Mesenchymal stem cell (in vitro differentiated cells and primary cell): ENCODE measurements at regions not wholly inside any gene's neighbourhood (a gene's known extent, or its start where the extent isn't known, plus 50 kb on each side); places are given as distances from the start of the nearest gene placed in this dataset.

ENCODE experiments used
- DNase-seq: peaks from one replicate; pipeline ENCODE4 v3.0.0-alpha.2; 2013
- H2AFZ ChIP-seq: one replicate; pipeline ENCODE4 v1.6.1; 2013; ENCODE audit warnings: low read depth, mild to moderate bottlenecking, control low read depth, inconsistent platforms, low read length, moderate library complexity
- H2AK5ac ChIP-seq: 2 replicates; pipeline ENCODE4 v1.6.1; 2013; ENCODE audit warnings: low read length, moderate library complexity, mild to moderate bottlenecking, inconsistent platforms; ENCODE audit not compliant: severe bottlenecking
- H2BK120ac ChIP-seq: one replicate; pipeline ENCODE4 v1.6.1; 2013; ENCODE audit warnings: low read depth, mild to moderate bottlenecking, inconsistent platforms, low read length, moderate library complexity
- H2BK12ac ChIP-seq, 2 experiments: one replicate each; pipeline ENCODE4 v1.6.1; 2013; ENCODE audit warnings: inconsistent platforms in 2 of 2, low read length in 2 of 2, mild to moderate bottlenecking in 2 of 2, moderate library complexity in 2 of 2, control low read depth in 1 of 2
- H2BK15ac ChIP-seq: one replicate; pipeline ENCODE4 v1.6.1; 2013; ENCODE audit warnings: mild to moderate bottlenecking, low read depth, inconsistent platforms; ENCODE audit not compliant: poor library complexity, severe bottlenecking
- H2BK5ac ChIP-seq: 2 replicates; pipeline ENCODE4 v1.6.1; 2013; ENCODE audit warnings: low read depth, mild to moderate bottlenecking, low read length, control low read depth, inconsistent platforms; ENCODE audit not compliant: poor library complexity, severe bottlenecking
- H3K14ac ChIP-seq, 2 experiments: one replicate each; pipeline ENCODE4 v1.6.1; 2013; ENCODE audit warnings: inconsistent platforms in 2 of 2, low read length in 2 of 2, control low read depth in 1 of 2, mild to moderate bottlenecking in 1 of 2, moderate library complexity in 1 of 2
- H3K18ac ChIP-seq, 2 experiments: one replicate each; pipeline ENCODE4 v1.6.1; 2013; ENCODE audit warnings: inconsistent platforms in 2 of 2, low read length in 2 of 2, control low read depth in 1 of 2, low read depth in 1 of 2, mild to moderate bottlenecking in 1 of 2
- H3K23ac ChIP-seq, 2 experiments: one replicate each; pipeline ENCODE4 v1.6.1; 2013; ENCODE audit warnings: inconsistent platforms in 2 of 2, low read length in 2 of 2, mild to moderate bottlenecking in 2 of 2, moderate library complexity in 2 of 2, control low read depth in 1 of 2
- H3K27ac ChIP-seq: 2 replicates; pipeline ENCODE4 v1.5.1; 2013; ENCODE audit warnings: mild to moderate bottlenecking, moderate library complexity, low read length, control low read depth, inconsistent platforms; ENCODE audit not compliant: poor library complexity, severe bottlenecking
- H3K27me3 ChIP-seq, 2 experiments: 2 replicates each; pipeline versions ENCODE4 v1.6.1 to v1.7.0; 2013; ENCODE audit warnings: low read length in 2 of 2, mild to moderate bottlenecking in 2 of 2, moderate library complexity in 2 of 2, control low read depth in 1 of 2, inconsistent platforms in 1 of 2; ENCODE audit not compliant: control insufficient read depth in 1 of 2, insufficient read depth in 1 of 2
- H3K36me3 ChIP-seq, 2 experiments: 2 replicates each; pipeline versions ENCODE4 v1.6.1 to v1.7.0; 2013; ENCODE audit warnings: low read length in 2 of 2, control low read depth in 1 of 2, inconsistent platforms in 1 of 2, low read depth in 1 of 2, mild to moderate bottlenecking in 1 of 2; ENCODE audit not compliant: insufficient read depth in 2 of 2, control insufficient read depth in 1 of 2
- H3K4ac ChIP-seq, 2 experiments: one replicate each; pipeline ENCODE4 v1.6.1; 2013; ENCODE audit warnings: inconsistent platforms in 2 of 2, low read length in 2 of 2, mild to moderate bottlenecking in 2 of 2, moderate library complexity in 2 of 2, control low read depth in 1 of 2, low read depth in 1 of 2
- H3K4me1 ChIP-seq: 2 replicates; pipeline ENCODE4 v1.6.1; 2013; ENCODE audit warnings: low read depth, low read length, control low read depth; ENCODE audit not compliant: control insufficient read depth, insufficient read depth
- H3K4me2 ChIP-seq: 2 replicates; pipeline ENCODE4 v1.6.1; 2013; ENCODE audit warnings: low read length, mild to moderate bottlenecking, inconsistent platforms; ENCODE audit not compliant: poor library complexity, severe bottlenecking
- H3K4me3 ChIP-seq, 2 experiments: 2 replicates each; pipeline versions ENCODE4 v1.5.1 to v1.7.0; 2013; ENCODE audit warnings: low read length in 2 of 2, mild to moderate bottlenecking in 2 of 2, control low read depth in 1 of 2, low read depth in 1 of 2; ENCODE audit not compliant: insufficient read depth in 1 of 2
- H3K79me1 ChIP-seq: replicated peaks from 2 replicates; pipeline ENCODE4 v1.6.1; 2013; ENCODE audit warnings: mild to moderate bottlenecking, control low read depth, low read length, inconsistent platforms; ENCODE audit not compliant: poor library complexity, severe bottlenecking
- H3K9ac ChIP-seq: 2 replicates; pipeline ENCODE4 v1.7.0; 2013; ENCODE audit warnings: mild to moderate bottlenecking, low read length, moderate library complexity
- H3K9me3 ChIP-seq: 2 replicates; pipeline ENCODE4 v1.7.0; 2013; ENCODE audit warnings: mild to moderate bottlenecking, low read length; ENCODE audit not compliant: control insufficient read depth
- H4K8ac ChIP-seq: one replicate; pipeline ENCODE4 v1.6.1; 2013; ENCODE audit warnings: inconsistent platforms, mild to moderate bottlenecking, low read length, moderate library complexity
- H4K91ac ChIP-seq: one replicate; pipeline ENCODE4 v1.6.1; 2013; ENCODE audit warnings: mild to moderate bottlenecking, low read length, inconsistent platforms
- WGBS: methylation state at CpG from one replicate; pipeline ENCODE4 v1.1.7; 2013; ENCODE audit warnings: mixed read lengths; 5-methylcytosine and 5-hydroxymethylcytosine counted together

GRCh38 chr13:62997038-62997599, 1581.5 kb upstream of the PCDH20 start:
- Histone ChIP-seq H2AK5ac (no peak overlapping the region), H3K79me1 (no peaks in the 10 kb centered on the region), H3K27me3 (no peaks in the 10 kb centered on the region), H3K4me2 (no peak overlapping the region), H3K27ac (no peak overlapping the region), H3K36me3 (no peaks in the 10 kb centered on the region), H3K9ac (no peak overlapping the region), H2BK15ac (no peak overlapping the region), H3K14ac (no peak overlapping the region), H3K23ac (no peak overlapping the region), H2BK120ac (no peak overlapping the region), H3K4me3 (no peak overlapping the region), H4K91ac (no peak overlapping the region), H3K4ac (no peak overlapping the region), H2BK12ac (no peak overlapping the region), H2BK5ac (no peak overlapping the region), H3K9me3 (peaks cover 15% of the 10 kb centered on the region), H4K8ac (no peak overlapping the region), H2AFZ (peak overlapping the region; percentile 5), H3K4me1 (no peaks in the 10 kb centered on the region), H3K18ac (no peak overlapping the region)
- WGBS, result 40% methylated on average over 2 of the region's 2 CpGs
- DNase-seq, result no peak

DNA sequence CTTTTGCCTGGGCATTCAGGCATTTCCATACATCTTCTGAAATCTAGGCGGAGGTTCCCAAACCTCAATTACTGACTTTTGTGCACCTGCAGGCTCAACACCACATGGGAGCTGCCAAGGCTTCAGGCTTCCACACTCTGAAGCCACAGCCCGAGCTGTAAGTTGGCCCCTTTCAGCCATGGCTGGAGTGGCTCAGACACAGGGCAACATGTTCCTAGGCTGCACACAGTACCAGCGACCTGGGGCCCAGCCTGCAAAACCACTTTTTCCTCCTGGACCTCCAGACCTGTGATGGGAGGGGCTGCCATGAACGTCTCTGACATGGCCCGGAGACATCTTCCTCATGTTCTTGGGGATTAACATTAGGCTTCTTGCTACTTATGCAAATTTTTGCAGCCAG, 1558.2 kb upstream of the PCDH20 start:
- Histone ChIP-seq H3K4me2 (no peak overlapping the region), H3K9me3 (no peaks in the 10 kb centered on the region), H3K14ac (no peak overlapping the region), H4K91ac (no peak overlapping the region), H2BK120ac (no peak overlapping the region), H3K36me3 (no peaks in the 10 kb centered on the region), H3K4ac (no peak overlapping the region), H3K4me3 (no peak overlapping the region), H2BK15ac (no peak overlapping the region), H2BK12ac (no peak overlapping the region), H3K9ac (no peak overlapping the region), H3K18ac (no peak overlapping the region), H3K23ac (no peak overlapping the region), H2AFZ (no peak overlapping the region), H3K79me1 (no peaks in the 10 kb centered on the region), H2AK5ac (no peak overlapping the region), H4K8ac (no peak overlapping the region), H3K27ac (no peak overlapping the region), H3K27me3 (no peaks in the 10 kb centered on the region), H2BK5ac (no peak overlapping the region), H3K4me1 (no peaks in the 10 kb centered on the region)
- DNase-seq, result no peak
- WGBS, result 83% methylated on average over 5 of the region's 5 CpGs

DNA sequence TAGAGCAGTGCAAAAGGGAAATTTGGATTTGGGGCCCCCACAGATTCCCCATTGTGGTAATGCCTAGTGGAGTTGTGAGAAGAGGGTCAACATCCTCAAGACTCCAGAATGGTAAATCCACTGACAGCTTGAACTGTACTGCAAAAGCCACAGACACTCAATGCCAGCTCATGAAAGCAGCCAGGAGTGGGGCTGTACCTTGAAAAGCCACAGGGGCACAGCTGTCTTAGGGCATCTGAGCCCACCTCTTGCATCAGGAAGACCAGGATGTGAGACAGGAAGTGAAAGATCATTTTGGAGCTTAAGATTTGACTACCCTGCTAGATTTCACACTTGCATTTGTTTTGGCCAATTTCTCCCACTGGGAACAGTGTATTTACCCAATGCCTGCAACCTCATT, 1548.9 kb upstream of the PCDH20 start:
- Histone ChIP-seq H3K4me1 (no peaks in the 10 kb centered on the region), H2BK15ac (no peak overlapping the region), H2BK120ac (no peak overlapping the region), H3K36me3 (no peaks in the 10 kb centered on the region), H4K8ac (no peak overlapping the region), H2BK12ac (no peak overlapping the region), H3K23ac (no peak overlapping the region), H3K27me3 (no peaks in the 10 kb centered on the region), H3K79me1 (no peaks in the 10 kb centered on the region), H3K9me3 (peaks cover 8% of the 10 kb centered on the region), H2AK5ac (no peak overlapping the region), H3K14ac (no peak overlapping the region), H2BK5ac (no peak overlapping the region), H3K4me3 (no peak overlapping the region), H2AFZ (no peak overlapping the region), H3K9ac (no peak overlapping the region), H3K4ac (no peak overlapping the region), H3K18ac (no peak overlapping the region), H3K4me2 (no peak overlapping the region), H3K27ac (no peak overlapping the region), H4K91ac (no peak overlapping the region)
- no peak for DNase-seq

DNA sequence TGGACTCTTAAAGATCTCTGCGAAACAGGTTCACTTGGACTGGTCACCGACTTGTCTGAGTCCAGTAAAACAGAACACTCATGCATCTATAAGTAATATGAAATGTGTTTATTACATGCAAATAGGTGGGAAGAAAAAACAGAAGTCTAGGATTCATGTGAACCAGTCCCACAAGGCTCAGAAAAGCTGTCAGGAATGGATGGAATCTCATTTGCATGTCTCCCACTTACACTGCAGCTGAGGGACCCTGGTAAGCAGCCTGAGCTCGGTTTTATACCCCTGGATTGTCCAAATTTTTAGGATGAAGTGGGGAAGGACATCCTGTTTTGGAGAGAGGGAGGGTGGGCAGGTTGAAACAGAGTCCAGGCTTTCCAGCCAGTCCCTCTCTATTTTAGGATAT, 1545.1 kb upstream of the PCDH20 start:
- no peak overlapping the region for H2BK120ac ChIP-seq
- no peak overlapping the region for H3K23ac ChIP-seq

More for the DNA sequence above, 1545.1 kb upstream of the PCDH20 start:
- Histone ChIP-seq H2BK5ac (no peak overlapping the region), H3K4ac (no peak overlapping the region), H3K18ac (no peak overlapping the region), H2AK5ac (no peak overlapping the region), H3K4me2 (no peak overlapping the region), H3K36me3 (no peaks in the 10 kb centered on the region), H3K27ac (no peak overlapping the region), H4K91ac (no peak overlapping the region), H3K79me1 (no peaks in the 10 kb centered on the region), H3K9me3 (no peaks in the 10 kb centered on the region), H3K4me3 (no peak overlapping the region), H2BK15ac (no peak overlapping the region), H3K4me1 (no peaks in the 10 kb centered on the region), H4K8ac (no peak overlapping the region), H3K9ac (no peak overlapping the region), H3K27me3 (no peaks in the 10 kb centered on the region), H3K14ac (no peak overlapping the region), H2AFZ (no peak overlapping the region), H2BK12ac (no peak overlapping the region)
- WGBS, result 50% methylated on average over 1 of the region's 3 CpGs
- no peak for DNase-seq
